A549 (cell line): ENCODE measurements at regions not wholly inside any gene's neighbourhood (a gene's known extent, or its start where the extent isn't known, plus 50 kb on each side); places are given as distances from the start of the nearest gene placed in this dataset.

Experiments used
- BHLHE40 ChIP-seq: IDR thresholded peaks from 2 replicates; pipeline ENCODE4 v1.6.1; 2012; ENCODE audit warnings: low read depth, low read length, inconsistent platforms
- CBX8 ChIP-seq: fragments of 200-600 bp; sonication (generic); IDR thresholded peaks from 2 replicates; pipeline ENCODE4 v1.6.1; 2016
- CEBPB ChIP-seq, 2 experiments: fragments of >200 bp in 1 of 2; sonication (Bioruptor Twin) in 1 of 2; formaldehyde crosslinking in 1 of 2; IDR thresholded peaks; 2 replicates each; pipeline ENCODE4 v1.6.1; 2012 to 2016
- CHD4 ChIP-seq: fragments of 200-600 bp; sonication (generic); IDR thresholded peaks from 2 replicates; pipeline ENCODE4 v1.6.1; 2016; ENCODE audit warnings: antibody characterized with exemption, mild to moderate bottlenecking, borderline replicate concordance
- NR3C1 ChIP-seq: fragments of >200 bp; sonication (Bioruptor Twin); formaldehyde crosslinking; IDR thresholded peaks from 3 replicates; pipeline ENCODE4 v1.6.1; 2017
- PHF8 ChIP-seq: fragments of 200-600 bp; sonication (generic); IDR thresholded peaks from 2 replicates; pipeline ENCODE4 v1.6.1; 2016; ENCODE audit warnings: low read depth, mild to moderate bottlenecking, antibody characterized with exemption, moderate library complexity, borderline replicate concordance
- POLR2A ChIP-seq: IDR thresholded peaks from 2 replicates; pipeline ENCODE4 v1.6.1; 2012; ENCODE audit warnings: mild to moderate bottlenecking, low read length
- RFX5 ChIP-seq: fragments of 450-650 bp; IDR thresholded peaks from 2 replicates; pipeline ENCODE4 v1.7.1; 2014; ENCODE audit warnings: antibody characterized with exemption, mild to moderate bottlenecking, moderate library complexity
- SREBF2 ChIP-seq: fragments of 450-650 bp; IDR thresholded peaks from 2 replicates; pipeline ENCODE4 v1.6.1; 2014; ENCODE audit warnings: mild to moderate bottlenecking, moderate library complexity
- TF ChIP-seq, protein P1 (sequence below): IDR thresholded peaks from 2 replicates; pipeline ENCODE4 v1.6.1; 2012
- TF ChIP-seq, protein P2 (sequence below): fragments of >200 bp; sonication (Bioruptor Twin); formaldehyde crosslinking; IDR thresholded peaks from 3 replicates; pipeline ENCODE4 v1.5.1; 2016

DNA sequence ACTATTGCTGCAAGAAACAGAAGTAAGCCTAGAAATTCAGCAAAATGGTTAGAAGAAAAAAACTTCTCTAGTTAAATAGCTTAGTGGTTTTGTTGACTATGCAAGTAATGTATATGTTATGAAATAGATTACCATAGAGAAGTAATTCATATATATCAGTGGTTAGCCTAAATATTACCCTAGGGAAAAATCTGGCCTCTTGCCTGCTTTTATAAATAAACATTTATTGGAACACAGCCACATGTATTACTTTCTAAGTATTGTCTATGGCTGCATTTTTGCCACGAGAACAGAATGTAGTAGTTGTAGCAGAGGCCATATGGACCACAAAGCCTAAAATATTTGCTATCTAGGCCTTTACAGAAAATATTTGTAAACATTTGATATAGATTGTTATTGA, 1471.7 kb upstream of the PRR20A start:
- no peak for TF ChIP-seq BHLHE40
- no peak for TF ChIP-seq NR3C1
- TF ChIP-seq, protein P1, sequence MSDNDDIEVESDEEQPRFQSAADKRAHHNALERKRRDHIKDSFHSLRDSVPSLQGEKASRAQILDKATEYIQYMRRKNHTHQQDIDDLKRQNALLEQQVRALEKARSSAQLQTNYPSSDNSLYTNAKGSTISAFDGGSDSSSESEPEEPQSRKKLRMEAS: no peak
- no peak for TF ChIP-seq SREBF2
- TF ChIP-seq CEBPB (IDR thresholded peaks at IDR 0.05): no peak
- TF ChIP-seq PHF8: no peak
- no peak for TF ChIP-seq POLR2A
- TF ChIP-seq, protein P2, sequence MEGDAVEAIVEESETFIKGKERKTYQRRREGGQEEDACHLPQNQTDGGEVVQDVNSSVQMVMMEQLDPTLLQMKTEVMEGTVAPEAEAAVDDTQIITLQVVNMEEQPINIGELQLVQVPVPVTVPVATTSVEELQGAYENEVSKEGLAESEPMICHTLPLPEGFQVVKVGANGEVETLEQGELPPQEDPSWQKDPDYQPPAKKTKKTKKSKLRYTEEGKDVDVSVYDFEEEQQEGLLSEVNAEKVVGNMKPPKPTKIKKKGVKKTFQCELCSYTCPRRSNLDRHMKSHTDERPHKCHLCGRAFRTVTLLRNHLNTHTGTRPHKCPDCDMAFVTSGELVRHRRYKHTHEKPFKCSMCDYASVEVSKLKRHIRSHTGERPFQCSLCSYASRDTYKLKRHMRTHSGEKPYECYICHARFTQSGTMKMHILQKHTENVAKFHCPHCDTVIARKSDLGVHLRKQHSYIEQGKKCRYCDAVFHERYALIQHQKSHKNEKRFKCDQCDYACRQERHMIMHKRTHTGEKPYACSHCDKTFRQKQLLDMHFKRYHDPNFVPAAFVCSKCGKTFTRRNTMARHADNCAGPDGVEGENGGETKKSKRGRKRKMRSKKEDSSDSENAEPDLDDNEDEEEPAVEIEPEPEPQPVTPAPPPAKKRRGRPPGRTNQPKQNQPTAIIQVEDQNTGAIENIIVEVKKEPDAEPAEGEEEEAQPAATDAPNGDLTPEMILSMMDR: no peak
- TF ChIP-seq CBX8: no peak
- no peak for TF ChIP-seq RFX5
- no peak for TF ChIP-seq CHD4
